Astrocyte (in vitro differentiated cells and primary cell): ENCODE measurements at regions not wholly inside any gene's neighbourhood (a gene's known extent, or its start where the extent isn't known, plus 50 kb on each side); places are given as distances from the start of the nearest gene placed in this dataset.

Experiments
- EZH2 ChIP-seq: IDR thresholded peaks from 2 replicates; pipeline ENCODE4 v1.6.1; 2012; ENCODE audit warnings: mild to moderate bottlenecking, low read length, inconsistent platforms; ENCODE audit not compliant: insufficient read depth
- TF ChIP-seq, protein P1 (sequence below): IDR thresholded peaks from 2 replicates; pipeline ENCODE4 v1.5.1; 2011; ENCODE audit warnings: low read depth, mild to moderate bottlenecking, inconsistent platforms, low read length, moderate library complexity; ENCODE audit not compliant: insufficient read depth

DNA sequence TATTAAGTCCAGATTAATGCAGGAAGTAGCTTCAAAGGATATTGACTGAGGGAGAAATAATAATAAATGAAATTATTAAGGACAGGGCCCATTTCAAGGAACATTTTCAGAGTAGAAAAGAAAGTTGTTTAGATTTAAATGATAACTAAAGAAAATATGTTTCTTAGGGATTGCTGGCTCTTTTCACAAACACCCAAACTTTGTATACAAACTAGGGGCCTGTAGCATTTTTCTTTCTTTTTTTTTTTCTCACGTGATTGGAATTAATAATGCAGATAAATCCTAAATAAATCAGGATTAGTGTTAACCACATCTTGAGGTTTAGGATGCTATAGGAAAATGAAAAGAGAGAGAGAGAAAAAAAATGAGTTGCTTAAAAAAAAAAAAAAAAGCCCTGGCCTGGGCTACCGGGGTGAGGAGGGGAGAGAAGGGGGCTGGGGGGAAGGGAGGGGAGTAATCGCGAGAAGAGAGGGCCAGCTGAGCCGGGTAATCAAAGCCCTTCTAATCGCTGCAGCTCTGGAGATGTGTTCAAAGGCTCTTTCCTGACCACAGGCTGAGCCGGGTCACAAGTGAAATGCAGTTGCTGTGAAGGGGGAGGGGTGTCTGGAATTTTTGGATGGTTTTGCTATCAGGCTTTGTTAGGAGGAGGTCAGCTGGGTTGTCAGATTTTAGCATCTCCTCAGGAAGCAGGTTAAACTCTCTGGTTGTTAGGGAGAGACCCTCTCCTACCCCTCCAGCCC lies 104.6 kb upstream of the ZFHX3 start:
- TF ChIP-seq, protein P1, sequence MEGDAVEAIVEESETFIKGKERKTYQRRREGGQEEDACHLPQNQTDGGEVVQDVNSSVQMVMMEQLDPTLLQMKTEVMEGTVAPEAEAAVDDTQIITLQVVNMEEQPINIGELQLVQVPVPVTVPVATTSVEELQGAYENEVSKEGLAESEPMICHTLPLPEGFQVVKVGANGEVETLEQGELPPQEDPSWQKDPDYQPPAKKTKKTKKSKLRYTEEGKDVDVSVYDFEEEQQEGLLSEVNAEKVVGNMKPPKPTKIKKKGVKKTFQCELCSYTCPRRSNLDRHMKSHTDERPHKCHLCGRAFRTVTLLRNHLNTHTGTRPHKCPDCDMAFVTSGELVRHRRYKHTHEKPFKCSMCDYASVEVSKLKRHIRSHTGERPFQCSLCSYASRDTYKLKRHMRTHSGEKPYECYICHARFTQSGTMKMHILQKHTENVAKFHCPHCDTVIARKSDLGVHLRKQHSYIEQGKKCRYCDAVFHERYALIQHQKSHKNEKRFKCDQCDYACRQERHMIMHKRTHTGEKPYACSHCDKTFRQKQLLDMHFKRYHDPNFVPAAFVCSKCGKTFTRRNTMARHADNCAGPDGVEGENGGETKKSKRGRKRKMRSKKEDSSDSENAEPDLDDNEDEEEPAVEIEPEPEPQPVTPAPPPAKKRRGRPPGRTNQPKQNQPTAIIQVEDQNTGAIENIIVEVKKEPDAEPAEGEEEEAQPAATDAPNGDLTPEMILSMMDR: no peak
- TF ChIP-seq EZH2: no peak
